Neural progenitor cell (in vitro differentiated cells): ENCODE measurements at regions not wholly inside any gene's neighbourhood (a gene's known extent, or its start where the extent isn't known, plus 50 kb on each side); places are given as distances from the start of the nearest gene placed in this dataset.
"Not testable (repeated sequence)": the region's sequence is repeated elsewhere in the genome, so short reads cannot be mapped to it uniquely, and the experiment has no call there.

Experiments
- CTCF ChIP-seq: fragments of 200-600 bp; sonication (generic); IDR thresholded peaks from 2 replicates; pipeline ENCODE4 v1.5.1; 2017; ENCODE audit warnings: antibody characterized with exemption, mild to moderate bottlenecking
- EZH2 ChIP-seq: fragments of 200-600 bp; sonication (generic); IDR thresholded peaks from 2 replicates; pipeline ENCODE4 v1.6.1; 2017; ENCODE audit warnings: antibody characterized with exemption, mild to moderate bottlenecking, moderate library complexity
- EZH2phosphoT487 ChIP-seq: fragments of 200-600 bp; sonication (generic); IDR thresholded peaks from 2 replicates; pipeline ENCODE4 v1.6.1; 2017; ENCODE audit warnings: antibody characterized with exemption

GRCh38 chr7:75201606-75202079 is 109.3 kb downstream of the GTF2IRD2B start:
- not testable (repeated sequence) for TF ChIP-seq EZH2, CTCF, EZH2phosphoT487
